Upper lobe of left lung (tissue), 4 donors: ENCODE measurements at regions not wholly inside any gene's neighbourhood (a gene's known extent, or its start where the extent isn't known, plus 50 kb on each side); places are given as distances from the start of the nearest gene placed in this dataset.

Experiments
- CTCF ChIP-seq, 6 experiments: fragments of 450-650 bp in 4 of 6; fragments of 200-600 bp in 2 of 6; sonication (generic) in 2 of 6; IDR thresholded peaks; one replicate each; pipeline ENCODE4 v1.5.1; 2016 to 2019; ENCODE audit warnings: antibody characterized with exemption in 6 of 6
- POLR2A ChIP-seq, 4 donors: fragments of 450-650 bp; IDR thresholded peaks; one replicate each; pipeline ENCODE4 v1.5.1; 2016 to 2017; ENCODE audit warnings: antibody characterized with exemption in 4 of 4, mild to moderate bottlenecking in 2 of 4
- POLR2AphosphoS5 ChIP-seq, 2 donors: sonication (generic); formaldehyde crosslinking; IDR thresholded peaks; one replicate each; pipeline ENCODE4 v1.5.1; 2017; ENCODE audit warnings: antibody characterized with exemption in 2 of 2

GRCh38 chr4:30555775-30556174 lies 164.4 kb upstream of the PCDH7 start:
- TF ChIP-seq CTCF (IDR thresholded peaks at IDR 0.05): no peak
- no peak for TF ChIP-seq POLR2A (IDR thresholded peaks at IDR 0.05)
- TF ChIP-seq POLR2AphosphoS5 (IDR thresholded peaks at IDR 0.05): no peak
